KMS-11 (cell line): ENCODE measurements at regions not wholly inside any gene's neighbourhood (a gene's known extent, or its start where the extent isn't known, plus 50 kb on each side); places are given as distances from the start of the nearest gene placed in this dataset.
"Not testable (repeated sequence)": the region's sequence is repeated elsewhere in the genome, so short reads cannot be mapped to it uniquely, and the experiment has no call there.

Source experiments
- H2AFZ ChIP-seq: fragments of 200-600 bp; sonication (generic); 2 replicates; pipeline ENCODE4 v1.6.1; 2016; ENCODE audit warnings: antibody characterized with exemption, mixed run types, low read depth
- H3K27ac ChIP-seq: fragments of 200-600 bp; sonication (generic); 2 replicates; pipeline ENCODE4 v1.6.1; 2016; ENCODE audit warnings: mild to moderate bottlenecking, mixed run types
- H3K27me3 ChIP-seq: fragments of 200-600 bp; sonication (generic); 2 replicates; pipeline ENCODE4 v1.6.1; 2017; ENCODE audit warnings: mild to moderate bottlenecking, low read depth, mixed run types, moderate library complexity; ENCODE audit not compliant: insufficient read depth
- H3K36me3 ChIP-seq: fragments of 200-600 bp; sonication (generic); 2 replicates; pipeline ENCODE4 v1.6.1; 2017; ENCODE audit warnings: mild to moderate bottlenecking, mixed run types; ENCODE audit not compliant: insufficient read depth
- H3K4me1 ChIP-seq: fragments of 200-600 bp; sonication (generic); 2 replicates; pipeline ENCODE4 v1.6.1; 2016; ENCODE audit warnings: mild to moderate bottlenecking, low read depth, mixed run types; ENCODE audit not compliant: poor library complexity, severe bottlenecking
- H3K4me2 ChIP-seq: fragments of 200-600 bp; sonication (generic); 2 replicates; pipeline ENCODE4 v1.7.0; 2016; ENCODE audit warnings: mild to moderate bottlenecking, mixed run types
- H3K4me3 ChIP-seq: fragments of 200-600 bp; sonication (generic); IDR thresholded peaks from 2 replicates; pipeline ENCODE4 v1.6.1; 2017; ENCODE audit warnings: low read depth, low read length, mixed read lengths; ENCODE audit not compliant: insufficient read depth
- H3K79me2 ChIP-seq: fragments of 200-600 bp; sonication (generic); 2 replicates; pipeline ENCODE4 v1.6.1; 2016; ENCODE audit warnings: low read depth, mixed run types; ENCODE audit not compliant: insufficient read depth
- H3K9ac ChIP-seq: fragments of 200-600 bp; sonication (generic); 2 replicates; pipeline ENCODE4 v1.6.1; 2016; ENCODE audit warnings: mild to moderate bottlenecking, mixed run types
- H4K20me1 ChIP-seq: fragments of 200-600 bp; sonication (generic); 2 replicates; pipeline ENCODE4 v1.6.1; 2016; ENCODE audit warnings: mild to moderate bottlenecking, mixed run types; ENCODE audit not compliant: insufficient read depth
- TF ChIP-seq, protein P1 (sequence below): fragments of 200-600 bp; sonication (generic); conservative IDR thresholded peaks from 2 replicates; pipeline ENCODE4 v1.6.1; 2017; ENCODE audit warnings: low read depth, mild to moderate bottlenecking, antibody characterized with exemption, low read length, moderate library complexity, mixed read lengths

DNA sequence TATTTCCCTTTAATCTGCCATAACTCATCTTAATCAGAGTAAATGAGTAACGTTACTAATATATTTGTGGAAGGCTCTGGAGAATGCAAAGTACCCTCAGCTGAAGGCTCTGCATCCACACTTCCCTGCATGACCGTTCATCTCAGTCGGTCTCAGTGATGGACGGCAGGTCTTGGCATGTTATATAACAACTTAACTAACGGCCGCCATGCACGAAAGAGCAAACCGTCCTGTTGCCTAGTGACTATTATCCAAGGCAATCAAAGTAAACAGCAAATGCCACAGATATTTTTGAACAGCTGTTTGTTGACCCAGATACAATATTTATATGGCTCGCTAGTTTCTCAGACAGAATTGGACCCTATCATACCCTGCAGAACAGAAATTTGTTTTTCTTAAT, 194.9 kb upstream of the SMLR1 start:
- H3K36me3 ChIP-seq = no peaks in the 10 kb centered on the region
- no peak overlapping the region for H3K9ac ChIP-seq
- no peak overlapping the region for H3K4me2 ChIP-seq
- no peaks in the 10 kb centered on the region for H3K79me2 ChIP-seq
- no peak overlapping the region for H3K4me3 ChIP-seq
- TF ChIP-seq, protein P1, sequence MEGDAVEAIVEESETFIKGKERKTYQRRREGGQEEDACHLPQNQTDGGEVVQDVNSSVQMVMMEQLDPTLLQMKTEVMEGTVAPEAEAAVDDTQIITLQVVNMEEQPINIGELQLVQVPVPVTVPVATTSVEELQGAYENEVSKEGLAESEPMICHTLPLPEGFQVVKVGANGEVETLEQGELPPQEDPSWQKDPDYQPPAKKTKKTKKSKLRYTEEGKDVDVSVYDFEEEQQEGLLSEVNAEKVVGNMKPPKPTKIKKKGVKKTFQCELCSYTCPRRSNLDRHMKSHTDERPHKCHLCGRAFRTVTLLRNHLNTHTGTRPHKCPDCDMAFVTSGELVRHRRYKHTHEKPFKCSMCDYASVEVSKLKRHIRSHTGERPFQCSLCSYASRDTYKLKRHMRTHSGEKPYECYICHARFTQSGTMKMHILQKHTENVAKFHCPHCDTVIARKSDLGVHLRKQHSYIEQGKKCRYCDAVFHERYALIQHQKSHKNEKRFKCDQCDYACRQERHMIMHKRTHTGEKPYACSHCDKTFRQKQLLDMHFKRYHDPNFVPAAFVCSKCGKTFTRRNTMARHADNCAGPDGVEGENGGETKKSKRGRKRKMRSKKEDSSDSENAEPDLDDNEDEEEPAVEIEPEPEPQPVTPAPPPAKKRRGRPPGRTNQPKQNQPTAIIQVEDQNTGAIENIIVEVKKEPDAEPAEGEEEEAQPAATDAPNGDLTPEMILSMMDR = no peak
- H3K4me1 ChIP-seq = peaks cover 8% of the 10 kb centered on the region
- no peaks in the 10 kb centered on the region for H3K27me3 ChIP-seq
- H4K20me1 ChIP-seq = no peaks in the 10 kb centered on the region
- H3K27ac ChIP-seq = no peak overlapping the region
- no peak overlapping the region for H2AFZ ChIP-seq

DNA sequence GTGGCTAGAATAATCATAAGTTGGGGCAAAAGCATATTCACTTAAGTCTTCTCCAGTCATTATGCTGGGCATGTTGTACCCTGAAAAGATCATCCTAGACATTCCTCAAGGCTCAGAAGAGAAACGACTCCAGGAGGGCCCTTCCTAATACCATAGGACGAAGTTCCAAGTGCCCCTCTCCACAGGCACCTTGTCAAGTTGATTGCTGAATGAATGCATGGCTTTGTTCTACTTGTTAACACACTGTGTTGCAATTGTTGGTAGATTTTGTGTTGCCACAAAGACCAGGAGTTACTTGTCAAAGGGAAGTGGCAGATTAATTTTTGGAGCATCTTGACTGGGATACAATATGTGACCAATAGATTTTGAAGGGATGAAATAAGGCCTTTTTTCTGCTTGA, 194.3 kb upstream of the SMLR1 start:
- TF ChIP-seq, protein P1 = no peak
- Histone ChIP-seq H2AFZ (no peak overlapping the region), H3K27me3 (no peaks in the 10 kb centered on the region), H3K27ac (no peak overlapping the region), H3K36me3 (no peaks in the 10 kb centered on the region), H3K4me3 (no peak overlapping the region), H3K4me1 (peaks cover 8% of the 10 kb centered on the region), H3K9ac (no peak overlapping the region), H3K4me2 (no peak overlapping the region), H3K79me2 (no peaks in the 10 kb centered on the region), H4K20me1 (no peaks in the 10 kb centered on the region)

DNA sequence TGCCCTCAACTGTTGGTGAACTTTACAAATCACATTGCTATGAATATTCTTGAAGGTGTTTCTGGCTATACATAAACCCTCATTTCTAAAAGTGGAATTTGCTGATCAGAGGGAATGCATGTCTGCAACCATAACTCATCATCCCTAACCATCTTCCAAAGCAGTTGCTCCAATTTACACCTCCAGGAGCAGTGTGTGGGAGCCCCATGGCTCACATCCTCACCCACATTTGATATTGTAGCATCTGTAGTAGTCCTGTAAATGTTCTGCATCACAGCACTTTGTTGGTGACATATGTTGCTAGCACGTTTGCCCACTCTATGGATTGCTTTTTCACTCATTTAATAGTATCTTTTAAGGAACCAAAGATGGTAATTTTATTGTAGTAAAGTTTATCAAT, 183.8 kb upstream of the SMLR1 start:
- Histone ChIP-seq H3K4me2 (no peak overlapping the region), H4K20me1 (no peaks in the 10 kb centered on the region), H3K9ac (no peak overlapping the region), H3K36me3 (no peaks in the 10 kb centered on the region), H2AFZ (no peak overlapping the region), H3K4me3 (no peak overlapping the region), H3K79me2 (no peaks in the 10 kb centered on the region), H3K27me3 (no peaks in the 10 kb centered on the region), H3K27ac (no peak overlapping the region), H3K4me1 (no peaks in the 10 kb centered on the region)
- TF ChIP-seq, protein P1 = no peak

DNA sequence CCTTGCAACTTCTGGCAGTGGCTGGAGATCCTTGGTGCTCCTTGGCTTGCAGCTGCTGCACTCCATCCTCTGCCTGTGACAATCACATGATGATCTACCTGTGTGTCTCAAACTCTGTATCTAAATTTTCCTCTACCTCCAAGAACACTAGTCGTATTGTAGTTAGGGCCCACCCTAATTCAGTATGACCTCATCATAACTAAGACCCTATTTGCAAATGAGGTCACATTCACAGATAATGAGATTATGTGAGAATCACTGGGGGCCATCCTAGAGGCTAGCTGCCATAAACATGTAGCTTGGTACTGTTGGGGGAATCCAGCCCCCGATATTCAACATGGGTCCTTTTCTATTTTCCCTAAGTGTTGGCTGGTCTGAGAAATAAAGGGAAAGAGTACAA, 183.0 kb upstream of the SMLR1 start:
- Histone ChIP-seq H2AFZ (no peak overlapping the region), H3K4me2 (no peak overlapping the region), H3K36me3 (no peaks in the 10 kb centered on the region), H3K9ac (no peak overlapping the region), H3K27me3 (no peaks in the 10 kb centered on the region), H3K79me2 (no peaks in the 10 kb centered on the region), H3K4me3 (no peak overlapping the region), H4K20me1 (no peaks in the 10 kb centered on the region), H3K4me1 (no peaks in the 10 kb centered on the region), H3K27ac (no peak overlapping the region)
- TF ChIP-seq, protein P1 = no peak

DNA sequence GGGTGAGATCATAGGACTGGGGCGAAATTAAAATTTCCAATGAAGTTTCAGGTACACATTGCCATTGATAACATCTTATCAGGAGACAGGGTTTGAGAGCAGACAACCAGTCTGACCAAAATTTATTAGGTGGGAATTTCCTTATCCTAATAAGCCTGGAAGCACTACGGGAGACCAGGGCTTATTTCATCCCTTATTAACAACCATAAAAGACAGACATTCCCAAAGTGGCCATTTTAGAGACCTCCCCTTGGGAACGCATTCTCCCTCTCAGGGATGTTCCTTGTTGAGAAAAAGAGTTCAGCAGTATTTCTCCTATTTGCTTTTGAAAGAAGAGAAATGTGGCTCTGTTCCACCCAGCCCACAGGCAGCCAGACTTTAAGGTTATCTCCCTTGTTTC, 182.4 kb upstream of the SMLR1 start:
- H3K27ac ChIP-seq, H2AFZ ChIP-seq, H3K4me2 ChIP-seq, H3K27me3 ChIP-seq, H4K20me1 ChIP-seq, H3K4me1 ChIP-seq, H3K79me2 ChIP-seq, H3K36me3 ChIP-seq, H3K9ac ChIP-seq, H3K4me3 ChIP-seq: not testable (repeated sequence)
